ENCODE measurements at regions not wholly inside any gene's neighbourhood (a gene's known extent, or its start where the extent isn't known, plus 50 kb on each side); places are given as distances from the start of the nearest gene placed in this dataset.

DNA sequence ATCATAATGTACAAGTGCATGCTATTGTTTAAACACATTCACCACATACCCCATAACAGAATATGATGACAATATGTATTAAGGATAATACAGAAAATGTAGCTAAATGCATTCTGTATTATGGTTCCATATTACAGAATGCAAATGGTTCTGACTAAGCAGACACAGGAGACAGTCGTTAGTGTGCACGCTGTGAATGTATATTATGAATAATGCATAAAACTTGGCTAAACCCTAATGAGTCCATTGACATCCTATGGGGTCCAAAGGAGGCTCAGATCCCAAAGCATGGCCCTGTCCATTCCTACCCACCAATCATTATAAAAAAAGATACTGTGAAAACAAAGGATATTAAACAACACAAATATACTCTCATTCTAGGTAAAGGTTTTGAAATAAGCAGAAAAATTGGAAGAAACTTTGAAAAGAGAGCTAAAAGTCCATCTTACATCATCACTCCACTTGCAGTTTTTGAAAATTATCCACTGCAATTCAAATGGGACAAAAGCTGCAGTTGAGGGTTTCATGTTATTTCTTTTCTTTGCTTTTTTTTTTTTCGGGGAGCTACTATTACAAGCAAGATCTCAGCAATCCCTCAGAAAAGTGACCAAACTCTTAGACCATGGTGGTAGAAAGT lies 415.1 kb downstream of the BCAT1 start:
- TF ChIP-seq, protein P1, sequence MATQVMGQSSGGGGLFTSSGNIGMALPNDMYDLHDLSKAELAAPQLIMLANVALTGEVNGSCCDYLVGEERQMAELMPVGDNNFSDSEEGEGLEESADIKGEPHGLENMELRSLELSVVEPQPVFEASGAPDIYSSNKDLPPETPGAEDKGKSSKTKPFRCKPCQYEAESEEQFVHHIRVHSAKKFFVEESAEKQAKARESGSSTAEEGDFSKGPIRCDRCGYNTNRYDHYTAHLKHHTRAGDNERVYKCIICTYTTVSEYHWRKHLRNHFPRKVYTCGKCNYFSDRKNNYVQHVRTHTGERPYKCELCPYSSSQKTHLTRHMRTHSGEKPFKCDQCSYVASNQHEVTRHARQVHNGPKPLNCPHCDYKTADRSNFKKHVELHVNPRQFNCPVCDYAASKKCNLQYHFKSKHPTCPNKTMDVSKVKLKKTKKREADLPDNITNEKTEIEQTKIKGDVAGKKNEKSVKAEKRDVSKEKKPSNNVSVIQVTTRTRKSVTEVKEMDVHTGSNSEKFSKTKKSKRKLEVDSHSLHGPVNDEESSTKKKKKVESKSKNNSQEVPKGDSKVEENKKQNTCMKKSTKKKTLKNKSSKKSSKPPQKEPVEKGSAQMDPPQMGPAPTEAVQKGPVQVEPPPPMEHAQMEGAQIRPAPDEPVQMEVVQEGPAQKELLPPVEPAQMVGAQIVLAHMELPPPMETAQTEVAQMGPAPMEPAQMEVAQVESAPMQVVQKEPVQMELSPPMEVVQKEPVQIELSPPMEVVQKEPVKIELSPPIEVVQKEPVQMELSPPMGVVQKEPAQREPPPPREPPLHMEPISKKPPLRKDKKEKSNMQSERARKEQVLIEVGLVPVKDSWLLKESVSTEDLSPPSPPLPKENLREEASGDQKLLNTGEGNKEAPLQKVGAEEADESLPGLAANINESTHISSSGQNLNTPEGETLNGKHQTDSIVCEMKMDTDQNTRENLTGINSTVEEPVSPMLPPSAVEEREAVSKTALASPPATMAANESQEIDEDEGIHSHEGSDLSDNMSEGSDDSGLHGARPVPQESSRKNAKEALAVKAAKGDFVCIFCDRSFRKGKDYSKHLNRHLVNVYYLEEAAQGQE (IDR thresholded peaks at IDR 0.05; ENCODE audit: insufficient read depth in 1 of 2, low read depth in 2 of 2, low read length in 1 of 2): no peak
- TF ChIP-seq, protein P2, sequence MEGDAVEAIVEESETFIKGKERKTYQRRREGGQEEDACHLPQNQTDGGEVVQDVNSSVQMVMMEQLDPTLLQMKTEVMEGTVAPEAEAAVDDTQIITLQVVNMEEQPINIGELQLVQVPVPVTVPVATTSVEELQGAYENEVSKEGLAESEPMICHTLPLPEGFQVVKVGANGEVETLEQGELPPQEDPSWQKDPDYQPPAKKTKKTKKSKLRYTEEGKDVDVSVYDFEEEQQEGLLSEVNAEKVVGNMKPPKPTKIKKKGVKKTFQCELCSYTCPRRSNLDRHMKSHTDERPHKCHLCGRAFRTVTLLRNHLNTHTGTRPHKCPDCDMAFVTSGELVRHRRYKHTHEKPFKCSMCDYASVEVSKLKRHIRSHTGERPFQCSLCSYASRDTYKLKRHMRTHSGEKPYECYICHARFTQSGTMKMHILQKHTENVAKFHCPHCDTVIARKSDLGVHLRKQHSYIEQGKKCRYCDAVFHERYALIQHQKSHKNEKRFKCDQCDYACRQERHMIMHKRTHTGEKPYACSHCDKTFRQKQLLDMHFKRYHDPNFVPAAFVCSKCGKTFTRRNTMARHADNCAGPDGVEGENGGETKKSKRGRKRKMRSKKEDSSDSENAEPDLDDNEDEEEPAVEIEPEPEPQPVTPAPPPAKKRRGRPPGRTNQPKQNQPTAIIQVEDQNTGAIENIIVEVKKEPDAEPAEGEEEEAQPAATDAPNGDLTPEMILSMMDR (IDR thresholded peaks at IDR 0.05): no peak; the same call in 1 of the 2 replicates
- no peak for TF ChIP-seq TCF7L2 (IDR thresholded peaks at IDR 0.05; ENCODE audit: low read depth, low read length)
- TF ChIP-seq POLR2AphosphoS5 (IDR thresholded peaks at IDR 0.05; ENCODE audit: low read depth, low read length): no peak
- no peak for TF ChIP-seq SIN3A (IDR thresholded peaks at IDR 0.05; ENCODE audit: borderline replicate concordance, insufficient read depth, low read depth, low read length)

Data from Panc1 (cell line).